Body of pancreas (tissue), 4 donors: ENCODE measurements at regions not wholly inside any gene's neighbourhood (a gene's known extent, or its start where the extent isn't known, plus 50 kb on each side); places are given as distances from the start of the nearest gene placed in this dataset.

Source experiments
- POLR2A ChIP-seq, 3 donors: fragments of 450-650 bp; IDR thresholded peaks; one replicate each; pipeline ENCODE4 v1.6.1; 2016; ENCODE audit warnings: antibody characterized with exemption in 3 of 3, mild to moderate bottlenecking in 2 of 3
- TF ChIP-seq, protein P1 (sequence below), 7 experiments: fragments of 450-650 bp in 4 of 7; fragments of 200-600 bp in 3 of 7; sonication (generic) in 3 of 7; IDR thresholded peaks; one replicate each; pipeline ENCODE4 v1.5.1; 2016 to 2019; ENCODE audit warnings: antibody characterized with exemption in 7 of 7

DNA sequence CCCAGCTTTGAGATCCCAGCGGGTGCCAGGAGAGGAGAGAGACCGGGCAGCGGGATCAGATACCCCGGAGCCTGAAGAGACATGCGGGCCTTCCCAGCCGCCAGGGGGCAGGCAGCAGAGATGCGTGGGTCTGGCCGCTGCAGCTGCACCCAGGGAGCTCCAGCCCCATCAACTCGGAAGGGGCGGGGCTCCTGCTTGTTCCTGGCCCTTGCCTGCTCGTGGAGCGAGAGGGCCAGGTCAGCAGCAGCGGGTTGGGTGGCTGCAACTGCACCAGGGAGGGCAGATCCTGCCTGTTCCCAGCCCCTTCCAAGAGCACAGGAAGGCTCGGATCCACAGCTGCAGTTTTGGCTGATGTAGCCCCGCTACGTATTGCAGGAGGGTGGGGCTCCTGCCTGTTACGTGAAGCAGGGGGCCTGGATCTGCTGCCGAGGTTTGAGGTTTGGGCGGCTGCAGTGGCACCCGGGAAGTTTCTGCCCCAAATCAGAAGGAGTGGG is 532.8 kb downstream of the RFPL4B start:
- TF ChIP-seq, protein P1, sequence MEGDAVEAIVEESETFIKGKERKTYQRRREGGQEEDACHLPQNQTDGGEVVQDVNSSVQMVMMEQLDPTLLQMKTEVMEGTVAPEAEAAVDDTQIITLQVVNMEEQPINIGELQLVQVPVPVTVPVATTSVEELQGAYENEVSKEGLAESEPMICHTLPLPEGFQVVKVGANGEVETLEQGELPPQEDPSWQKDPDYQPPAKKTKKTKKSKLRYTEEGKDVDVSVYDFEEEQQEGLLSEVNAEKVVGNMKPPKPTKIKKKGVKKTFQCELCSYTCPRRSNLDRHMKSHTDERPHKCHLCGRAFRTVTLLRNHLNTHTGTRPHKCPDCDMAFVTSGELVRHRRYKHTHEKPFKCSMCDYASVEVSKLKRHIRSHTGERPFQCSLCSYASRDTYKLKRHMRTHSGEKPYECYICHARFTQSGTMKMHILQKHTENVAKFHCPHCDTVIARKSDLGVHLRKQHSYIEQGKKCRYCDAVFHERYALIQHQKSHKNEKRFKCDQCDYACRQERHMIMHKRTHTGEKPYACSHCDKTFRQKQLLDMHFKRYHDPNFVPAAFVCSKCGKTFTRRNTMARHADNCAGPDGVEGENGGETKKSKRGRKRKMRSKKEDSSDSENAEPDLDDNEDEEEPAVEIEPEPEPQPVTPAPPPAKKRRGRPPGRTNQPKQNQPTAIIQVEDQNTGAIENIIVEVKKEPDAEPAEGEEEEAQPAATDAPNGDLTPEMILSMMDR (IDR thresholded peaks at IDR 0.05) = peak in 4 of 7 experiments; percentile 10 to 35 (median 23)
- TF ChIP-seq POLR2A (IDR thresholded peaks at IDR 0.05) = no peak
